Ureter (tissue), 1 donor: ENCODE measurements at regions not wholly inside any gene's neighbourhood (a gene's known extent, or its start where the extent isn't known, plus 50 kb on each side); places are given as distances from the start of the nearest gene placed in this dataset.

Experiments used
- DNase-seq: peaks from one replicate; pipeline ENCODE4 v3.0.0-alpha.2; 2020; ENCODE audit warnings: low spot score
- donor health status: DM: yes; HTN: yes; CAD: no.

- no peak for DNase-seq
Measured at GRCh38 chr2:144947709-144948037, 427.8 kb upstream of the ZEB2 start.

- DNase-seq: no peak
Measured at GRCh38 chr2:144946263-144946662, 426.3 kb upstream of the ZEB2 start.

- DNase-seq: no peak
Measured at GRCh38 chr2:144944546-144945220, 424.8 kb upstream of the ZEB2 start.

GRCh38 chr2:144943986-144944385 is 424.1 kb upstream of the ZEB2 start:
- no peak for DNase-seq

- DNase-seq: no peak
Measured at GRCh38 chr2:144943293-144943941, 423.5 kb upstream of the ZEB2 start.

GRCh38 chr2:144942516-144943256 is 422.8 kb upstream of the ZEB2 start:
- no peak for DNase-seq

GRCh38 chr2:144941743-144942488 is 422.0 kb upstream of the ZEB2 start:
- DNase-seq: no peak

- no peak for DNase-seq
Measured at GRCh38 chr2:144939590-144939989, 419.7 kb upstream of the ZEB2 start.

GRCh38 chr2:144937910-144938709 is 418.2 kb upstream of the ZEB2 start:
- no peak for DNase-seq

- no peak for DNase-seq
Measured at GRCh38 chr2:144937066-144937465, 417.1 kb upstream of the ZEB2 start.

GRCh38 chr2:144936442-144936841 is 416.5 kb upstream of the ZEB2 start:
- DNase-seq: no peak

- DNase-seq: no peak
Measured at GRCh38 chr2:144935736-144936135, 415.8 kb upstream of the ZEB2 start.

- no peak for DNase-seq
Measured at GRCh38 chr2:144935191-144935590, 415.3 kb upstream of the ZEB2 start.

- no peak for DNase-seq
Measured at GRCh38 chr2:144931960-144932359, 412.0 kb upstream of the ZEB2 start.

GRCh38 chr2:144931480-144931879 is 411.6 kb upstream of the ZEB2 start:
- no peak for DNase-seq

- DNase-seq: no peak
Measured at GRCh38 chr2:144927429-144927828, 407.5 kb upstream of the ZEB2 start.

- DNase-seq: no peak
Measured at GRCh38 chr2:144925886-144926285, 406.0 kb upstream of the ZEB2 start.

GRCh38 chr2:144924827-144925226 is 404.9 kb upstream of the ZEB2 start:
- no peak for DNase-seq

GRCh38 chr2:144922519-144922918 is 402.6 kb upstream of the ZEB2 start:
- DNase-seq: no peak

- no peak for DNase-seq
Measured at GRCh38 chr2:144920755-144921530, 401.0 kb upstream of the ZEB2 start.
